ENCODE measurements at regions not wholly inside any gene's neighbourhood (a gene's known extent, or its start where the extent isn't known, plus 50 kb on each side); places are given as distances from the start of the nearest gene placed in this dataset.

DNA sequence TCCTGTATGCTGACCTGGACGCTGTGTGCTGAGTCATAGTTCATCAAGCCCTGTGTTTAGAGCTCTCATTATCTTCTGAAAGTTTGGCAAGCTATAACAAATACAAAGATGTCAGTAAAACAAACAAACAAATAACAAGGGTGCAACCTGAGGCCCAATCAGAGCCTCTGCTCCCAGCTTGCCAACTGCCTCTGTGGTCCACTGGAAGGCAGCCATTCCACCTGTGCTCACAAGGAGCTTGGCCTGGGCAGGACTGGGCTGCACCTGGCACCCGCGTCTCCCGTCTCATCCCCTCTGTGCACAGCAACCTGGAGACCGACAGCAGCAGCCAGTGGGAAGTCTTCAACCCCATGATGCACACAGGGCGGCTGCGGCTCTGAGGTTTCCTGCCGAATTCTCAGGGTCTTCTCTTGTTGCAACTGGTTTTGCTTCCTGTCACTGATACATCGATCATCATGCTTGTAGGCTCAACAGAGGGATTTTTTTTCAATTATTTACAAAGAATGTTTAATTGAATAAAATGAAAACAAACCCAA, 97.8 kb downstream of the TMEM18 start:
- DNase-seq (no peak), ATAC-seq (no peak)
- intact Hi-C loops (cut with DNase I) = no loop called here
- Histone ChIP-seq H3K4me1 (no peaks in the 10 kb centered on the region), H3K27me3 (ENCODE audit: insufficient read depth in 3 of 3, low read length in 2 of 3) (no peaks in the 10 kb centered on the region), H3K36me3 (ENCODE audit: insufficient read depth in 1 of 2, low read depth in 1 of 2) (no peaks in the 10 kb centered on the region), H3K27ac (no peak overlapping the region), H3K4me3 (no peak overlapping the region), H3K9me3 (peaks cover 8% of the 10 kb centered on the region)
- TF ChIP-seq CTCF (IDR thresholded peaks at IDR 0.05) = no peak
- WGBS, 3 donors = 76 to 86% (median 86%) methylated on average over 9 of the region's 9 CpGs

GRCh38 chr2:576292-576691, 100.9 kb downstream of the TMEM18 start:
- H3K9me3 ChIP-seq = peaks cover 15% of the 10 kb centered on the region
- H3K4me1 ChIP-seq = no peaks in the 10 kb centered on the region
- no peak overlapping the region for H3K4me3 ChIP-seq
- DNase-seq (no peak), ATAC-seq (no peak)
- intact Hi-C loops (cut with DNase I) = no loop called here
- H3K27me3 ChIP-seq (ENCODE audit: insufficient read depth in 3 of 3, low read length in 2 of 3) = peaks cover 0 to 5% (median 0%) of the 10 kb centered on the region in 3 donors
- no peak for TF ChIP-seq CTCF (IDR thresholded peaks at IDR 0.05)
- H3K27ac ChIP-seq = no peak overlapping the region
- H3K36me3 ChIP-seq (ENCODE audit: insufficient read depth in 1 of 2, low read depth in 1 of 2) = no peaks in the 10 kb centered on the region

DNA sequence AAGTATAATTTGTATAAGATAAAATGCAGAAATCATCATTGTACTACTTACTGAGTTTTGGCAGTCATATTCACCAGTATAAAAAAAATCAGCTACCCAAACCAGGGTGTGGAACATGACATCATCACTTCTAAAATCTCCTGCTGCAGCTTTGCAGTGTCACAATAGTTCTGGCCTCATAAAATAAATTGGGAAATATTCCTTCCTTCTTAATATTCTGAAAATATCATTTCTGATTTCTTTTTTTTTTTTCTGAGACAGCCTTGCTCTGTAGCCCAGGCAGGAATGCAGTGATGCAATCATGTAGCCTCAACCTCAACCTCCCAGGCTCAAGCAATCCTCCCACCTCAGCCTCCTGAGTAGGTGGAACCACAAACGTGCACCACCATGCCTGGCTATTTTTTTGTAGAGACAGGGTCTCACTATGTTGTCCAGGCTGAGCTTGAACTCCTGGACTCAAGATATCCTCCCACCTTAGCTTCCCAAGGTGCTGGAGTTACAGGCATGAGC, 101.4 kb downstream of the TMEM18 start:
- Histone ChIP-seq H3K36me3 (ENCODE audit: insufficient read depth in 1 of 2, low read depth in 1 of 2) (no peaks in the 10 kb centered on the region), H3K27me3 (ENCODE audit: insufficient read depth in 3 of 3, low read length in 2 of 3) (peaks cover 0 to 5% (median 0%) of the 10 kb centered on the region in 3 donors), H3K27ac (no peak overlapping the region), H3K9me3 (peaks cover 20% of the 10 kb centered on the region), H3K4me1 (no peaks in the 10 kb centered on the region), H3K4me3 (no peak overlapping the region)
- no peak for DNase-seq
- TF ChIP-seq CTCF (IDR thresholded peaks at IDR 0.05) = no peak
- 50 to 82% (median 67%) methylated on average over 1 of the region's 1 CpG for WGBS, 3 donors
- intact Hi-C loops (cut with DNase I) = no loop called here
- no peak for ATAC-seq

- intact Hi-C loops (cut with DNase I) = no loop called here
- 78 to 84% (median 81%) methylated on average over 14 of the region's 14 CpGs for WGBS, 3 donors
- TF ChIP-seq CTCF (IDR thresholded peaks at IDR 0.05) = no peak
- H3K27ac ChIP-seq = no peak overlapping the region
- no peak overlapping the region for H3K4me3 ChIP-seq
- no peaks in the 10 kb centered on the region for H3K4me1 ChIP-seq
- peaks cover 0 to 5% (median 0%) of the 10 kb centered on the region in 3 donors for H3K27me3 ChIP-seq (ENCODE audit: insufficient read depth in 3 of 3, low read length in 2 of 3)
- no peak for DNase-seq
- no peak for ATAC-seq
- H3K36me3 ChIP-seq (ENCODE audit: insufficient read depth in 1 of 2, low read depth in 1 of 2) = no peaks in the 10 kb centered on the region
- H3K9me3 ChIP-seq = peaks cover 25% of the 10 kb centered on the region
Observed at GRCh38 chr2:575030-575726, 102.0 kb downstream of the TMEM18 start.
